ENCODE measurements at regions not wholly inside any gene's neighbourhood (a gene's known extent, or its start where the extent isn't known, plus 50 kb on each side); places are given as distances from the start of the nearest gene placed in this dataset.

DNA sequence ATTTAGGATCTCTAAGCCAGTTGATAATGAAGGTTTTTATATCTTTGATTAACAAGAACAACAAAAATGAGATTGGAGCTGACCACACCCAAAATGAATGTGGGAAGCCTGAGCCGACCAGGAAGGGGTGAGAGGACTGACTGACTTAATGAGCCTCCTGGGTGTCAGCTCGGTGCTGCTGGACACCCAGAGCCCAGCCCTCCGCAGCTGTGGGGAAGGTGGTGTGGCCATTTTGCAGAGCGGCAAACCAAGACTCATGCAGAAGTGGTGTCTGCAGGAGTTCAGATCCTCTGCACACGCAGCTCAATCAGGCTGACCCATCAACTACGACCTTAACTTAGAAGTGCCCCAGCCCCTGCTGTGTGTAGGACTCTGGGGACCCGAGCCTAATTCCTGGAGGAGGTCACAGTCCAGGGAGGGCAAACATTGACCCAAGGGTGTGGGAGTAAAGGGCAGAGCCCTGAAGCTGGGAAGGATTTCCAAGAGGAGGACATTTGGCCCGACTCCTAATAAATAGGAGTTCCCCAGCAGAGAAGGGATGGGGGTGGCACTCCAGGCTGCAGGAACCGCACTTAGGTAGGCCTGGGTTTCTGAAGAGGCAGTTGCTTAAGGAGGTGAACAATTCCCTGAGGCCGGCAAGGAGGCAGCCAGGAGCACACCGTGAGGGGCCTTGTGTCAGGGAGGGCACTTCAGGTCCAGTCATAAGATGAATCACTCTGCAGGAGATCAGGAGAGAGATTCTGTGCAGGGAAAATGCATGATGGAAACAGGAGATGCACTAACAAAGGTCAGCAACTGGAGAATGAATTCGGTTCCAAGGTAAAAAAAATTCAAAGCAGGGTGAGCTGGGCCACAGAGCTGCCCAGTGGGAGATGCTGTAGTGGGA lies 197.1 kb upstream of the TPM1 start:
- TF ChIP-seq, protein P1, sequence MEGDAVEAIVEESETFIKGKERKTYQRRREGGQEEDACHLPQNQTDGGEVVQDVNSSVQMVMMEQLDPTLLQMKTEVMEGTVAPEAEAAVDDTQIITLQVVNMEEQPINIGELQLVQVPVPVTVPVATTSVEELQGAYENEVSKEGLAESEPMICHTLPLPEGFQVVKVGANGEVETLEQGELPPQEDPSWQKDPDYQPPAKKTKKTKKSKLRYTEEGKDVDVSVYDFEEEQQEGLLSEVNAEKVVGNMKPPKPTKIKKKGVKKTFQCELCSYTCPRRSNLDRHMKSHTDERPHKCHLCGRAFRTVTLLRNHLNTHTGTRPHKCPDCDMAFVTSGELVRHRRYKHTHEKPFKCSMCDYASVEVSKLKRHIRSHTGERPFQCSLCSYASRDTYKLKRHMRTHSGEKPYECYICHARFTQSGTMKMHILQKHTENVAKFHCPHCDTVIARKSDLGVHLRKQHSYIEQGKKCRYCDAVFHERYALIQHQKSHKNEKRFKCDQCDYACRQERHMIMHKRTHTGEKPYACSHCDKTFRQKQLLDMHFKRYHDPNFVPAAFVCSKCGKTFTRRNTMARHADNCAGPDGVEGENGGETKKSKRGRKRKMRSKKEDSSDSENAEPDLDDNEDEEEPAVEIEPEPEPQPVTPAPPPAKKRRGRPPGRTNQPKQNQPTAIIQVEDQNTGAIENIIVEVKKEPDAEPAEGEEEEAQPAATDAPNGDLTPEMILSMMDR (conservative IDR thresholded peaks at IDR 0.05 in 1 of 2, IDR thresholded peaks at IDR 0.05 in 1 of 2; ENCODE audit: low read depth in 1 of 2, low read length in 2 of 2) = no peak
- no peak for TF ChIP-seq EZH2 (IDR thresholded peaks at IDR 0.05; ENCODE audit: low read length, missing control alignments)

All from fibroblast of lung (primary cell).